HG02571 (cell line): ENCODE measurements at regions not wholly inside any gene's neighbourhood (a gene's known extent, or its start where the extent isn't known, plus 50 kb on each side); places are given as distances from the start of the nearest gene placed in this dataset.
"Not testable (repeated sequence)": the region's sequence is repeated elsewhere in the genome, so short reads cannot be mapped to it uniquely, and the experiment has no call there.

Source experiments
- ATAC-seq: cut with Tn5 transposase; IDR thresholded peaks from one replicate; pipeline ENCODE4 v1.9.1; 2021; ENCODE audit warnings: mild to moderate bottlenecking, moderate library complexity; ENCODE audit not compliant: unreplicated experiment

GRCh38 chr12:42741771-42742510 is 152.4 kb upstream of the PRICKLE1 start:
- no peak for ATAC-seq

- ATAC-seq: no peak
These were observed 151.5 kb upstream of the PRICKLE1 start for GRCh38 chr12:42741091-42741490.

GRCh38 chr12:42737398-42737797 is 147.9 kb upstream of the PRICKLE1 start:
- ATAC-seq: no peak

- no peak for ATAC-seq
These were observed 146.4 kb upstream of the PRICKLE1 start for GRCh38 chr12:42735861-42736361.

DNA sequence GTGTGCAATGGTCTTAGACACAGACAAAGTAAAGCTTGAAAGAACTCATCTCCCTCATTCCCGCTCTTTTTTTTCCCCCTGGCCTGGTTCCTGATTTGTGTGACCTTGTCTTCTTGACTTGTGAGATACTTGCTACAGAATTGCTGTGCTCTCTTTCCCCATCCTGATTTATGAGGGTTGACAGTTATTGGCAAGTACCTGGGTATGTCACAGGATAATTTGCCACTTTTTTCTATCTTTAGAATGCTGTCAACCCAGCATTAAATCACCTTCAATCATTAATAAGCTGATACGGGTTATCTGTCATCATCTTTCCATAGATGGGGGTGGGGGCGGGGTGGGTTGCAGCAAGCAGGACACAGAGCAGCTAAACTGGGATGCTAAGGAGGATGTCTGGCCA is 144.4 kb upstream of the PRICKLE1 start:
- ATAC-seq: no peak

DNA sequence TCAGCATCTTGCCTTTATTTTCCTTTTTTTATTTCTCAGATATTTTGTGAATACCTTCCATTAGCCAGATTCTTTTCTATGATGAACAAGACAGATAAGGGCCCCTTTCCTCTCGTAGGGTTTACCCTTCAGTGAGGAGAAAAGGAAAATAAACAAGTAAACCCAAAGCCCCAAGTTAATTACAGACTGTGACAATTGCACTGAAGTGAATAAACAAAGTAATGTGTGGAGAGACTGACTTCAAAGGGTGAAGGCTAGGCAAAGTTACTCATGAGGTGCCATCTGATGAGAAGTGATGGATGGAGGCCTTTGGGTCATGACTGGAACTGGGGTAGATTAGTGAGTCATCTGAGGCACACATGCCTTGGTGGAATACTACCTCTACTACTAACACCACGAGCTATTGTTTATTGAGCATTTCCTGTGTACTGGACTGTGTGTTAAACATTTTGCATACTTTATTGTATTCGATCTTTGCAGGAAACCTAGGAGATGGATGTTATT is 143.4 kb upstream of the PRICKLE1 start:
- ATAC-seq: no peak

- no peak for ATAC-seq
These were observed 140.7 kb upstream of the PRICKLE1 start for GRCh38 chr12:42730291-42730690.

DNA sequence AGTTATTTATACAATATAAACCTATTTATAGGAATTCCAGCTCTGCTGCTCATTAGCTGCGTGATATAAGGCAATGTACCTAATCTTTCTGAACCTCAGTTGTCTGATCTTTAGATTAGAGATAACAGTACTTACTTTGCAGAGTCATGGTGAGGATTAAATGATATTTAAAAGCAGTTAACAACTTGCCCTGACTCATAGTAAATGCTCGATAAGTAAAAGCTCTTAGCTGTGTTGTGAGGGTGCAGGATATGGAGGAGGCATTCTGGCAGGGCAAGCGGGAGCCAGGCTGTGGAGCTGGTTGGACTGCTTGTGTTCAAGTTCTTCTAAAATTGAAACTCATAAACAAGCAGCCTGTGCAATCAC is 140.0 kb upstream of the PRICKLE1 start:
- no peak for ATAC-seq

DNA sequence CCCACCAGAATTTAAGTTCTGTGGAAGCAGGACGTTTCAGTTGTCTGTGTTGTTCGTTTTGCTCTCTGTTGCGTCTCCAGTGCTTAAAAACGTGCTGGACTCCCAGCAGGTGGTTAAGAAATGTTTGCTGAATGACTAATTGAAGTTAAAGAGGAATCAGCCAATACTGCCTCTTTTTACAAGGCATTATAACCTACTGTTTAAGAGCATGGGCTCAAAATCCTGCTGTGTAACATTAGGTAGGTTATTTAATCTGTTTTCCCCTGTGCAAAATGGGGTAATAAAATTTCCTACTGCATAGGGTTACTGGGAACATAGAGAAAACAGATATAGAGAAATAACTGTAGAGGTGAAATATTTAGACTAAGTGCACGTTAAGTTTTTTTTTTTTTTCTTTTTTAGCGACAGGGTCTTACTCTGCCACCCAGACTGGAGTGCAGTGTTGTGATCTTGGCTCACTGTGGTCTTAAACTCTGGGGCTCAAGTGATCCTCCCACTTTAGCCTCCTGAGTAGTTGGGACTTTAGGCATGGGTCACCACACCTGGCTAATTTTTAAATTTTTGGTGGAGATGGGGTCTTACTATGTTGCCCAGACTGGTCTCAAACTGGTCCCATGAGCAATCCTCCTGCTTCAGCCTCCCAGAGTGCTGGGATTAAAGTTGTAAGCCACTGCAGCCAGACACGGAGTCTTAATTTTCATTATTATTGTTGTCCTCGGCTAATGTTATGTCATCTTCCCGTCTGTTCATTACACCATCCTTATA is 139.4 kb upstream of the PRICKLE1 start:
- no peak for ATAC-seq

- ATAC-seq: no peak
These were observed 138.7 kb upstream of the PRICKLE1 start for GRCh38 chr12:42728287-42728686.

GRCh38 chr12:42725809-42726208 is 136.3 kb upstream of the PRICKLE1 start:
- no peak for ATAC-seq

- ATAC-seq: no peak
These were observed 126.9 kb upstream of the PRICKLE1 start for GRCh38 chr12:42716491-42716891.

DNA sequence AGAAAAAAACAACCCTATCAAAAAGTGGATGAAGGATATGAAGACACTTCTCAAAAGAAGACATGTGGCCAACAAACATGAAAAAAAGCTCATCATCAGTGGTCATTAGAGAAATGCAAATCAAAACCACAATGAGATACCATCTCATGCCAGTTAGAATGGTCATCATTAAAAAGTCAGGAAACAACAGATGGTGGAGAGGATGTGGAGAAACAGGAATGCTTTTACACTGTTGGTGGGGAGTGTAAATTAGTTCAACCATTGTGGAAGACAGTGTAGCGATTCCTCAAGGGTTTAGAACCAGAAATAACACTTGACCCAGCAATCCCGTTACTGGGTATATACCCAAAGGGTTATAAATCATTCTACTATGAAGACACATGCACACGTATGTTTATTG is 124.0 kb upstream of the PRICKLE1 start:
- not testable (repeated sequence) for ATAC-seq

DNA sequence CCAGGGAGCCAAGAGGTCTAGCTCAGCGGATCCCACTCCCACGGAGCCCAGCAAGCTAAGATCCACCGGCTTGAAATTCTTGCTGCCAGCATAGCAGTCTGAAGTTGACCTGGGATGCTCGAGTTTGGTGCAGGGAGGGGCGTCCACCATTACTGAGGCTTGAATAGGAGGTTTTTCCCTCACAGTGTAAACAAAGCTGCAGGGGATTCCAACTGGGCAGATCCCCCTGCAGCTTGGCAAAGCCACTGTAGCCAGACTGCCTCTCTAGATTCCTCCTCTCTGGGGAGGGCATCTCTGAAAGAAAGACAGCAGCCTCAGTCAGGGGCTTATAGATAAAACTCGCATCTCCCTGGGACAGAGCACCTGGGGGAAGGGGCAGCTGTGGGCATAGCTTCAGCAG is 118.8 kb upstream of the PRICKLE1 start:
- ATAC-seq: not testable (repeated sequence)

- no peak for ATAC-seq
These were observed 118.0 kb upstream of the PRICKLE1 start for GRCh38 chr12:42707312-42708226.

DNA sequence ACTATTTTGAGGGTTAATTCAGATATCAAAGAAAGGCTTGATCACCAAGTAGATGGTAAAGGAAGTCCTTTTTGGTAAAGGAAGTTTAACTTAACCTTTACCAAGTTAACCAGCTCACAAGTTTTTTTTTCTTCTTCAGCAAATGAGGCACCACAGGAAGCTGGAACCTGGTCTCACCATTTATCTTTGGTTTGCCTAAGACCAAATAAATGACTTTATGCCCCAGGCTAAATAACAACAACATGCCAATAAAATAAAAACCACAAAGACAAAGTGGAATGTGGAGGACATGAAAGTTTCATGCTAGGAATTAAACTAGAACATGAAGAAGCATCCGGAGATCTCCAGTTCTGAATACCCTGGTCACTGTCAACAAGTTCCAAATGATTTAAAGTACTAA is 116.8 kb upstream of the PRICKLE1 start:
- ATAC-seq: no peak

GRCh38 chr12:42705863-42706262 is 116.3 kb upstream of the PRICKLE1 start:
- ATAC-seq: no peak

DNA sequence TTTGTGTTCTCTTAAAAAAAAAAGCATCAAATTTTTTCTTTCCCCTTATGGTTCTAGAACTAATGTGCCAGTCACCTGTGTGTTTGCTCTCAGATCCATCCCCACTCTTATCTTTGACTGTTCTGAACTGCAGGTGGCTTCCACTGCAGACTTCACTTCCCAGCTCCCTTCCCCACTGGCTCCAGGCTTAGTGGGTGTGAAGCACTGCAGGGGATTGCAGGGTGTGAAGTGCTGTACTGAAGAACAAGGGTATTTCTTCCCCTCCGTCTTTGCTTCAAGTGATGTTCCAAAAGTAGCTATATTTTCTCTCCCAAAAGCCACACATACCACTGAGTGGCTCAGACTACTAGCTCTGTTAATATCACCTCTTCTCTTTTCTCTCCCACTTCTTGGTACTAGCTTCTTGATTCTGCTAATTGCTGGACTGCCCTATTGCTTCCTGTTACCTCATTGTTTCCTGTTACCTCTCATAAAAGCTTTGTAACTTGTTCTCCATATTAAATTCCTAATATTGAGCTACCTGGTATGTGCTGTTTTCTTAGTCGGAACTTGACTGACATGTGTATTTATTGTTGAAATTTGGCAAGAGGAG is 115.4 kb upstream of the PRICKLE1 start:
- ATAC-seq: no peak

- no peak for ATAC-seq
These were observed 114.8 kb upstream of the PRICKLE1 start for GRCh38 chr12:42704340-42704739.

GRCh38 chr12:42701084-42701483 is 111.5 kb upstream of the PRICKLE1 start:
- ATAC-seq: no peak

GRCh38 chr12:42698213-42698612 is 108.7 kb upstream of the PRICKLE1 start:
- ATAC-seq: no peak
